G401.6 (cell line): ENCODE measurements at regions not wholly inside any gene's neighbourhood (a gene's known extent, or its start where the extent isn't known, plus 50 kb on each side); places are given as distances from the start of the nearest gene placed in this dataset.
"Not testable (repeated sequence)": the region's sequence is repeated elsewhere in the genome, so short reads cannot be mapped to it uniquely, and the experiment has no call there.

ENCODE experiments used
- FAIRE-seq: peaks from 2 replicates; lab custom pipeline; 2012; peaks lifted over from hg19 to GRCh38; lab: Jason Lieb, UNC

- FAIRE-seq = not testable (repeated sequence)
These were observed 143.4 kb upstream of the POGK start for GRCh38 chr1:166695834-166696233.

DNA sequence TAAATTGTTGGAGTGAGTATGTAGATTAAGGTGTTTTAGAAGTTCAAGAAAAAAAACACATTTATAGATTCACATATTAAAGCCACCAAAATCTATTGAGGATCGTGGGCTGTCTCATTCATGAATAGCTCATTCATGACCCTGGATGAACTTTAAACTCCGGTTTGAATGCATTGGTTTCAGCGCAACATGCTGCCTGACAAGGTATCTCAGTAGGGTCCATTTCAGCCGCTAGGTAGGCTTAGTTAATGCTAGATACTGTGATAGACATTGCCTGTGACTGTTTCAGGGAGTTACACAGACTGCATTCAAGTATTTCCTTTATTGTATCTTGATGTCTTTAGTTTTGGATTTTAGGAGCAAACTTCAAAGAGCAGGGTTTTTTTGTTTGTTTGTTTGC lies 140.5 kb upstream of the POGK start:
- no peak for FAIRE-seq

GRCh38 chr1:166699613-166700012 lies 139.7 kb upstream of the POGK start:
- FAIRE-seq = no peak

- FAIRE-seq = no peak
These were observed 138.6 kb upstream of the POGK start for GRCh38 chr1:166700696-166701095.

DNA sequence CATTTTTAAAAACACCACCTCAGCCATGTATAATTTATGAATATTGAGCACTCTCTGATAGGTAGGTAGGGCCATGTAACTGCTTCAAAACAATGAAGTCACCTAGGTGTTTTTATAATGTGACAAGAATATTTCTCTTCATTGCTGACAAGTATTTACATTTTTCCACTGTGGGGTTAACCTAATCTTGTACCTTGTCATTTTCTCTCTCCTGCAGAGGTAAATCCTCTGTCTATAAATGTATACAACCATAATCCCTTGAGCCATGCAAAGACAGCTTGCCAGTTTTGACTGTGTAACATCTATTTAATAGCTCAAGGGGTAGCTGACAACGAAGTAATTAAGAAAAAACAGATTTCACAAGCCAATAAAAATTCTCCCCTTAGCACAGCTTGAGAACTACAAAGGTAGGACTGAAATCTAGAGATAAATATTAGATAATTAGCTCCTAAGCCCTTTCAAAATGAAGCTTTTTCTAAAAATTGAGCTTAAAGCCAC lies 137.6 kb upstream of the POGK start:
- no peak for FAIRE-seq

DNA sequence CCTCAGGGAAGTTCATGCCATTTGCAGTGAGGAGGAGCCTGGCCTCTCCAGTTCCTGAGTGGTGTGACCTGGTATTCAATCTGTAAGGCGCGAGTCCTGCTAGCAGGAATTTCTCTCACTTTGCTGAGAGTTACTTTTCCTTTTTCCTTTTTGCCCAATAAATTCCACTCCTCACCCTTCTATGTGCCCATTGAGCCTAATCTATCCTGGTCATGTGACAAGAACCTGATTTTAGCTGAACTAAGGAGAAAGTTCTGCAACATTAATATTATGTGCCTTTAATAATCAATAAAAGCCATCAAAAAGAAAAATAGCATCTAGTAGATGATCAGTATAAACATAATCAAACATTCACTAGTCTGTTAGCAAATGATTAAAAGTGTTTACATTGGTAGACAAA lies 136.1 kb upstream of the POGK start:
- FAIRE-seq = no peak

DNA sequence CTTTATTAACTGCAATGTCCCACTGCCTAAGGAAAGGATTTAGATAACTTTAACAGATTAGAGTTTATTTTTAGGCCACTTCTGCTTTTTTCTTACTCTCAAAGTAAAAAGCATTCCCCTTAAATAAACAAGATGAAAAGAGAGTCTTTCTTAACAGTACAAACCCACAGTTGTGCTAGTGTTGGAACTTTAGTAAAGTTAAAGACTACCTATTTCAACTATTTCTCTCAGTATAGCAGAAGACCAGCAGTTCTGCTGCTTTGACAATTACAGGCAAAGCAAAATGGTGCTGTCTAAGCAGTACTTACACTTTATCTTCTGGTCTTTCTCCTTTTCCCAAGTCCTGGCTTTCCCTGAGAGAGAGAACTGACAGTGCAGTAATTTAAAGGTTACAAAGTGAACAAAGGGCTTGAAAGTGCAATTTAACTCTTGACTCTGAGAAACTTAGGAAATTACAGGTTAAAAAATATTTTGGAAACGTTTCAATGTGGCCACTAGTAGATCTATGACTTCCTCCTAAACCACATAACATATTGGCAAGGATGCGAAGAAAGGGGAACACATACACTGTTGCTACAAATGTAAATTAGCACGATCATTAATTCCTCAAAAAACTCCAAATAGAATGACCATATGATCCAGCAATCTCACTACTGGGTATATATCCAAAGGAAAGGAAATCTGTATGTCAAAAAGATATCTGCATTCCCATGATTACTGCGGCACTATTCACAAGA lies 135.4 kb upstream of the POGK start:
- FAIRE-seq = no peak

- no peak for FAIRE-seq
These were observed 133.6 kb upstream of the POGK start for GRCh38 chr1:166705376-166706289.

GRCh38 chr1:166716620-166717019 lies 122.7 kb upstream of the POGK start:
- no peak for FAIRE-seq

- no peak for FAIRE-seq
These were observed 118.1 kb upstream of the POGK start for GRCh38 chr1:166721145-166721544.

GRCh38 chr1:166730299-166730888 lies 108.9 kb upstream of the POGK start:
- no peak for FAIRE-seq

- no peak for FAIRE-seq
These were observed 101.1 kb upstream of the POGK start for GRCh38 chr1:166738140-166738539.

- no peak for FAIRE-seq
These were observed 100.4 kb upstream of the POGK start for GRCh38 chr1:166738873-166739272.

GRCh38 chr1:166740668-166741276 lies 98.5 kb upstream of the POGK start:
- no peak for FAIRE-seq

DNA sequence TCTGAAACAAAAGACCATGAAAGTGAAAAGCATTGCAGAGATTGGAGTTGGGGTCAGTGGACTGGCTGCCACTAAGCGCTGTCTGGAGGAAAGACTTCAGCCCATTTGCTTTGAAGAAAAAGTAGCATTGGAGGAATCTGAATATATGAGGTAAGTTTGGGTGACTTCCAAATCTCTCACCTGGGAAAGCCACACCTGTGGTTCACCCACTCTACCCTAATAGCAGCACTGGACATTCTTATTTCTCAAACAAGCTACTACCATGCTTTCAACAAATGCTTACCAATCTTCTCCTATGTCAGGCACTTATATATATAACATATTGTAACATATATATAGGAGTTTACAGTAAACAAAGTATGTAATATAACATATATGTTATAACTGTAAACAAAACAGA lies 76.0 kb upstream of the POGK start:
- FAIRE-seq = no peak

DNA sequence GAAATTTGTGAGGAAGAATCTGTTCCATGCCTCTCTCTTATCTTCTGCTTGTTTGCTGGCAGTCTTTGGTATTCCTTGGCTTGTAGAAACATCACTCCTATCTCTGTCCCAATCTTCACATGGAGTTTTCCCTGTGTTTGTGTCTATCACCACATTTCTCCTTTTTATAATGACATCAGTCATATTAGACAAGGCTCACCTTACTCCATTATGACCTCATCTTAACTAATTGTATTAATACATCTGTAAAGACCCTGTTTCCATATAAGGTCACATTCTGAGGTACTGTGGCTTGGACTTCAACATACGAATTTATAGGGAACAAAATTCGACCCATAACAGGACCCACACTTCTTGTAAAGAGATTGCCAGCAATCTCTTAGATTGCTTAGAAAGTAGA lies 72.3 kb upstream of the POGK start:
- FAIRE-seq = no peak

DNA sequence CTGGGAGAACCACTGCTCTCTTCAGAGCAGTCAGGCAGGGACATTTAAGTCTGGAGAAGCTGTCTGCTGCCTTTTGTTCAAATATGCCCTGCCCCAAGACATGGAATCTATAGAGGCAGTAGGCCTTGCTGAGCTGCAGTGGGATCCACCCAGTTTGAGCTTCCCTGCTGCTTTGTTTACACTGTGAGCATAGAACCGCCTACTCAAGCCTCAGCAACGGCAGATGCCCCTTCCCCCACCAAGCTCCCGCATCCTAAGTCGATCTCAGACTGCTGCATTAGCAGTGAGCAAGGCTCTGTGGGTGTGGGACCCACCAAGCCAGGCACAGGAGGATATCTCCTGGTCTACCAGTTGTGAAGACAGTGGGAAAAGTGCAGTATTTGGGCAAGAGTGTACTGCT lies 54.6 kb upstream of the POGK start:
- not testable (repeated sequence) for FAIRE-seq

- FAIRE-seq = no peak
These were observed 53.3 kb upstream of the POGK start for GRCh38 chr1:166785987-166786386.

GRCh38 chr1:166789286-166789685 lies 50.0 kb upstream of the POGK start:
- no peak for FAIRE-seq
